Loucy (cell line): ENCODE measurements at regions not wholly inside any gene's neighbourhood (a gene's known extent, or its start where the extent isn't known, plus 50 kb on each side); places are given as distances from the start of the nearest gene placed in this dataset.

Experiments used
- CTCF ChIP-seq: fragments of 200-600 bp; sonication (generic); conservative IDR thresholded peaks from 2 replicates; pipeline ENCODE4 v1.5.1; 2014; ENCODE audit warnings: mild to moderate bottlenecking, antibody characterized with exemption, low read length
- EZH2phosphoT487 ChIP-seq: fragments of 200-600 bp; IDR thresholded peaks from 2 replicates; pipeline ENCODE4 v1.6.1; 2018; ENCODE audit warnings: antibody characterized with exemption, mild to moderate bottlenecking, moderate library complexity, borderline replicate concordance

GRCh38 chr1:189550498-189550897 lies 927.2 kb downstream of the BRINP3 start:
- TF ChIP-seq EZH2phosphoT487 (no peak), CTCF (no peak)
